ENCODE measurements at regions not wholly inside any gene's neighbourhood (a gene's known extent, or its start where the extent isn't known, plus 50 kb on each side); places are given as distances from the start of the nearest gene placed in this dataset.
A peak's percentile ranks its signal among the peaks of the same experiment; 100 is the strongest.

GRCh38 chr12:118467641-118468305, 91.4 kb downstream of the SUDS3 start:
- Histone ChIP-seq H3K36me3 (no peaks in the 10 kb centered on the region), H3K27ac (no peak overlapping the region), H3K27me3 (no peaks in the 10 kb centered on the region), H3K4me1 (no peaks in the 10 kb centered on the region), H3K4me3 (no peak overlapping the region), H3K9me3 (peaks cover 0 to 9% (median 0%) of the 10 kb centered on the region in 12 donors)
- no peak for TF ChIP-seq CTCF (IDR thresholded peaks at IDR 0.05)
- no peak for DNase-seq
- WGBS, 4 donors, result 85 to 97% (median 89%) methylated on average over 3 of the region's 3 CpGs
- intact Hi-C loops (cut with DNase I), result no loop called here
- no peak for ATAC-seq

GRCh38 chr12:118472940-118473339, 96.6 kb downstream of the SUDS3 start:
- intact Hi-C loops (cut with DNase I), result no loop called here
- H3K36me3 ChIP-seq, result no peaks in the 10 kb centered on the region
- no peak overlapping the region for H3K27ac ChIP-seq
- ATAC-seq (no peak), DNase-seq (no peak)
- peaks cover 0 to 9% (median 0%) of the 10 kb centered on the region in 12 donors for H3K9me3 ChIP-seq
- TF ChIP-seq CTCF (IDR thresholded peaks at IDR 0.05) (no peak), POLR2A (IDR thresholded peaks at IDR 0.05) (no peak)
- H3K4me1 ChIP-seq, result no peaks in the 10 kb centered on the region
- no peak overlapping the region for H3K4me3 ChIP-seq
- no peaks in the 10 kb centered on the region for H3K27me3 ChIP-seq
- 88 to 97% (median 94%) methylated on average over 1 of the region's 1 CpG for WGBS, 4 donors

GRCh38 chr12:118480235-118480634, 103.9 kb downstream of the SUDS3 start:
- ATAC-seq, result peak in 3 of 4 donors; percentile 38 to 82 (median 68)
- 31 to 48% (median 40%) methylated on average over 4 of the region's 4 CpGs for WGBS, 4 donors
- H3K9me3 ChIP-seq, result no peaks in the 10 kb centered on the region
- H3K36me3 ChIP-seq, result no peaks in the 10 kb centered on the region
- H3K4me3 ChIP-seq, result no peak overlapping the region
- TF ChIP-seq POLR2A (IDR thresholded peaks at IDR 0.05), result no peak
- no peak for TF ChIP-seq CTCF (IDR thresholded peaks at IDR 0.05)
- DNase-seq, result no peak
- no peaks in the 10 kb centered on the region for H3K27me3 ChIP-seq
- intact Hi-C loops (cut with DNase I), result no loop called here
- peak overlapping the region in 2 of 12 donors; percentile 17 to 54 for H3K27ac ChIP-seq
- peaks cover 0 to 6% (median 0%) of the 10 kb centered on the region in 12 donors for H3K4me1 ChIP-seq

GRCh38 chr12:118488034-118488433, 111.7 kb downstream of the SUDS3 start:
- Histone ChIP-seq H3K9me3 (no peaks in the 10 kb centered on the region), H3K27ac (peak overlapping the region in 1 of 12 donors; percentile 69), H3K36me3 (no peaks in the 10 kb centered on the region), H3K4me1 (no peaks in the 10 kb centered on the region), H3K27me3 (no peaks in the 10 kb centered on the region), H3K4me3 (no peak overlapping the region)
- no peak for TF ChIP-seq CTCF (IDR thresholded peaks at IDR 0.05)
- DNase-seq, result no peak
- 45 to 56% (median 51%) methylated on average over 2 of the region's 2 CpGs for WGBS, 4 donors
- ATAC-seq, result no peak
- intact Hi-C loops (cut with DNase I), result no loop called here
